SK-N-SH treated with all-trans-retinoic acid at 6 μM for 48 hours (cell line): ENCODE measurements at regions not wholly inside any gene's neighbourhood (a gene's known extent, or its start where the extent isn't known, plus 50 kb on each side); places are given as distances from the start of the nearest gene placed in this dataset.

Experiments used
- ATAC-seq: fragments of 200-7000 bp; cut with Tn5 transposase; 3 replicates; pipeline ENCODE4 v1.9.1; 2020; ENCODE audit warnings: mild to moderate bottlenecking, moderate library complexity
- ARNTL ChIP-seq: fragments of 450-650 bp; formaldehyde crosslinking; IDR thresholded peaks from 2 replicates; pipeline ENCODE4 v1.5.0; 2020; ENCODE audit warnings: low read depth, mild to moderate bottlenecking, moderate library complexity, borderline replicate concordance
- CREB5 ChIP-seq: fragments of 250-450 bp; sonication (Bioruptor Pico); IDR thresholded peaks from 2 replicates; pipeline ENCODE4 v1.5.1; 2020; ENCODE audit warnings: low read depth, mild to moderate bottlenecking, moderate library complexity
- CSDC2 ChIP-seq: fragments of 250-450 bp; sonication (Bioruptor Pico); IDR thresholded peaks from 2 replicates; pipeline ENCODE4 v1.5.0; 2020; ENCODE audit warnings: mild to moderate bottlenecking, moderate library complexity
- CSRNP3 ChIP-seq: fragments of 250-450 bp; sonication (Bioruptor Pico); IDR thresholded peaks from 2 replicates; pipeline ENCODE4 v1.5.1; 2021; ENCODE audit warnings: mild to moderate bottlenecking, moderate library complexity
- ESRRG ChIP-seq: fragments of 250-450 bp; sonication (Bioruptor Pico); IDR thresholded peaks from 2 replicates; pipeline ENCODE4 v1.6.1; 2021; ENCODE audit warnings: mild to moderate bottlenecking
- GLIS3 ChIP-seq: fragments of 250-450 bp; sonication (Bioruptor Pico); IDR thresholded peaks from 2 replicates; pipeline ENCODE4 v1.5.0; 2020; ENCODE audit warnings: mild to moderate bottlenecking, moderate library complexity
- PATZ1 ChIP-seq: fragments of 250-450 bp; sonication (Bioruptor Pico); IDR thresholded peaks from 2 replicates; pipeline ENCODE4 v1.8.0; 2020; ENCODE audit warnings: mild to moderate bottlenecking, moderate library complexity, borderline replicate concordance
- POU6F1 ChIP-seq: fragments of 250-450 bp; sonication (Bioruptor Pico); IDR thresholded peaks from 2 replicates; pipeline ENCODE4 v1.8.0; 2021; ENCODE audit warnings: low read depth, mild to moderate bottlenecking, moderate library complexity, borderline replicate concordance
- SNAI2 ChIP-seq: fragments of 250-450 bp; sonication (Bioruptor Pico); IDR thresholded peaks from 2 replicates; pipeline ENCODE4 v1.5.0; 2020; ENCODE audit warnings: mild to moderate bottlenecking, moderate library complexity
- TCF4 ChIP-seq: fragments of 250-450 bp; sonication (Bioruptor Pico); IDR thresholded peaks from 2 replicates; pipeline ENCODE4 v1.8.0; 2021; ENCODE audit warnings: mild to moderate bottlenecking, moderate library complexity, borderline replicate concordance
- TOX ChIP-seq: fragments of 250-450 bp; sonication (Bioruptor Pico); IDR thresholded peaks from 2 replicates; pipeline ENCODE4 v1.8.0; 2021; ENCODE audit warnings: mild to moderate bottlenecking, moderate library complexity, borderline replicate concordance
- TSHZ2 ChIP-seq: fragments of 250-450 bp; sonication (Bioruptor Pico); IDR thresholded peaks from 2 replicates; pipeline ENCODE4 v1.5.0; 2020; ENCODE audit warnings: mild to moderate bottlenecking, moderate library complexity
- ZC3H10 ChIP-seq: fragments of 250-450 bp; sonication (Bioruptor Pico); IDR thresholded peaks from 2 replicates; pipeline ENCODE4 v1.5.1; 2021; ENCODE audit warnings: mild to moderate bottlenecking, moderate library complexity
- ZFP3 ChIP-seq: fragments of 250-450 bp; sonication (Bioruptor Pico); IDR thresholded peaks from 2 replicates; pipeline ENCODE4 v1.5.0; 2020; ENCODE audit warnings: mild to moderate bottlenecking, moderate library complexity
- ZFP30 ChIP-seq: fragments of 450-650 bp; formaldehyde crosslinking; IDR thresholded peaks from 2 replicates; pipeline ENCODE4 v1.5.0; 2022; ENCODE audit warnings: mild to moderate bottlenecking, moderate library complexity
- ZNF70 ChIP-seq: fragments of 450-650 bp; formaldehyde crosslinking; IDR thresholded peaks from 2 replicates; pipeline ENCODE4 v1.5.0; 2020; ENCODE audit warnings: mild to moderate bottlenecking, moderate library complexity
- ZNF8 ChIP-seq: fragments of 450-650 bp; formaldehyde crosslinking; IDR thresholded peaks from 2 replicates; pipeline ENCODE4 v1.5.0; 2020; ENCODE audit warnings: mild to moderate bottlenecking, moderate library complexity

DNA sequence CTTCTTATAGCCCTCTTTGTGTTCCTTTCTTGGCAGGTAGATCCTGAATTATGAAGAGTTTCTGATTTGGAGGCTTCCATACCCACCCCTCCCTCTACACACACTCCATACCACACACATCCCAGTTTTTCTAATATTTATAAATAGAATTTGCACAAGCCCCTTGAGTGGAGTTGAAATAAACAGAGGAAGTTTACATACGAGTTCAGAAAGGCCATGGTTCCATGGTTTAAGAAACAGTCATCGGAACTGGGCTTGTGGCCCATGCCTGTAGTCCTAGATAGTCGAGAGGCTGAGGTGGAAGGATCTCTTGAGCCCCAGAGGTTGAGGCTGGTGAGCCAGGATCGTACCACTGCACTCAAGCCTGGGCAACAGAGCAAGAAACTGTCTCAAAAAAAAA, 62.7 kb upstream of the TANC1 start (continued):
- TF ChIP-seq POU6F1 (CRISPR knock-in tag): no peak
- no peak for TF ChIP-seq CREB5 (CRISPR knock-in tag)
- TF ChIP-seq ESRRG: no peak
- no peak for TF ChIP-seq ZNF70
- TF ChIP-seq GLIS3 (CRISPR knock-in tag): no peak
- no peak for TF ChIP-seq ZNF8 (CRISPR knock-in tag)
- no peak for TF ChIP-seq TCF4 (CRISPR knock-in tag)
- TF ChIP-seq TOX (CRISPR knock-in tag): no peak

DNA sequence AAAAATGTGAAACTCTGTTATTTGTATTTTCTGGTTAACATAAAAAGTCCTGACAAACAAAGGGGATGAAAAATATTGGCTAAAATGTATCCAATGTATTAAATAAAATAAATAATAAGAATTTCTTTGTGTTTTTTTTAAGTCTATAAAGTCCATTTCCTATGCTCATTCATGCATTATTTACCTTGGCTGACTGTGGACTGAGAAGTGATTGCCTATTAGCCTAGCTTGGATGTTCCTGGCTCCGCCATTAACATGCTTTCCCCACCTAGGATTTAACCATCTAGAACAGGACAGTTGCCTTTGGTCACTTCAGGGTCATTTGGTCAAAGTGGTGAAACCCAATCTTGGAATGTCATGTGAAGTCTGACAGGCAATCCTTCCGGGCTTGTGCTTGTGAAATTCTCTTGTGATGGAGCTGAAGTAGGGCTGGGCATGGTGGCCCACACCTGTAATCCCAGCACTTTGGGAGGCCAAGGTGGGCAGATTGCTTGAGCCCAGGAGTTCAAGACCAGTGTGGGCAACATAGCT, 60.4 kb upstream of the TANC1 start:
- no peak for TF ChIP-seq ZNF70
- TF ChIP-seq GLIS3 (CRISPR knock-in tag): no peak
- TF ChIP-seq CSDC2 (CRISPR knock-in tag): no peak
- TF ChIP-seq CSRNP3: no peak
- no peak for TF ChIP-seq ESRRG
- no peak for TF ChIP-seq TOX (CRISPR knock-in tag)
- TF ChIP-seq, all 23 proteins: peak for 0

GRCh38 chr2:158912112-158912511, 56.3 kb upstream of the TANC1 start:
- no peak for TF ChIP-seq ARNTL (CRISPR knock-in tag)
- TF ChIP-seq TOX (CRISPR knock-in tag): no peak
- no peak for TF ChIP-seq ZNF8 (CRISPR knock-in tag)
- no peak for TF ChIP-seq TCF4 (CRISPR knock-in tag)
- TF ChIP-seq TSHZ2 (CRISPR knock-in tag): no peak
- TF ChIP-seq ZNF70: no peak
- no peak for TF ChIP-seq PATZ1
- no peak for TF ChIP-seq CREB5 (CRISPR knock-in tag)
- TF ChIP-seq ZFP3 (CRISPR knock-in tag): no peak
- TF ChIP-seq ZFP30: no peak
- TF ChIP-seq GLIS3 (CRISPR knock-in tag): no peak
- no peak for ATAC-seq

More for the DNA sequence above, 60.4 kb upstream of the TANC1 start:
- ATAC-seq: no peak

- ATAC-seq: no peak
- TF ChIP-seq TSHZ2 (CRISPR knock-in tag): no peak
- no peak for TF ChIP-seq TCF4 (CRISPR knock-in tag)
- TF ChIP-seq POU6F1 (CRISPR knock-in tag): no peak
- no peak for TF ChIP-seq ZFP30
- TF ChIP-seq SNAI2 (CRISPR knock-in tag): no peak
- TF ChIP-seq ZC3H10 (CRISPR knock-in tag): no peak
- TF ChIP-seq GLIS3 (CRISPR knock-in tag): no peak
- no peak for TF ChIP-seq CREB5 (CRISPR knock-in tag)
- no peak for TF ChIP-seq ARNTL (CRISPR knock-in tag)
Observed at GRCh38 chr2:158912765-158913164, 55.7 kb upstream of the TANC1 start.
